Activated effector memory CD4-positive, alpha-beta T cell treated with Interleukin-2 at 50 U/mL for 16 hours (primary cell): ENCODE measurements at regions not wholly inside any gene's neighbourhood (a gene's known extent, or its start where the extent isn't known, plus 50 kb on each side); places are given as distances from the start of the nearest gene placed in this dataset.
A peak's percentile ranks its signal among the peaks of the same experiment; 100 is the strongest.
"Not testable (repeated sequence)": the region's sequence is repeated elsewhere in the genome, so short reads cannot be mapped to it uniquely, and the experiment has no call there.

Experiments
- DNase-seq: peaks from one replicate; pipeline ENCODE4 v3.0.0-alpha.2; 2020

DNA sequence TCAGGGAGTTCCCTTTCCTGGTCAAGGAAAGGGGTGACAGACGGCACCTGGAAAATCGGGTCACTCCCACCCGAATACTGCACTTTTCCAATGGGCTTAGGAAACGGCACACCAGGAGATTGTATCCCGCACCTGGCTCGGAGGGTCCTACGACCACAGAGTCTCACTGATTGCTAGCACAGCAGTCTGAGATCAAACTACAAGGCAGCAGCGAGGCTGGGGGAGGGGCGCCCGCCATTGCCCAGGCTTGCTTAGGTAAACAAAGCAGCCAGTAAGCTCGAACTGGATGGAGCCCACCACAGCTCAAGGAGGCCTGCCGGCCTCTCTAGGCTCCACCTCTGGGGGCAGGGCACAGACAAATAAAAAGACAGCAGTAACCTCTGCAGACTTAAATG lies 389.7 kb downstream of the SRGAP2C start:
- not testable (repeated sequence) for DNase-seq

- DNase-seq, result not testable (repeated sequence)
Measured at GRCh38 chr1:121582898-121583297, 398.1 kb downstream of the SRGAP2C start.

- DNase-seq, result peak; percentile 2
Measured at GRCh38 chr1:121586369-121587229, 401.8 kb downstream of the SRGAP2C start.

- no peak for DNase-seq
Measured at GRCh38 chr1:121587230-121587569, 402.4 kb downstream of the SRGAP2C start.

DNA sequence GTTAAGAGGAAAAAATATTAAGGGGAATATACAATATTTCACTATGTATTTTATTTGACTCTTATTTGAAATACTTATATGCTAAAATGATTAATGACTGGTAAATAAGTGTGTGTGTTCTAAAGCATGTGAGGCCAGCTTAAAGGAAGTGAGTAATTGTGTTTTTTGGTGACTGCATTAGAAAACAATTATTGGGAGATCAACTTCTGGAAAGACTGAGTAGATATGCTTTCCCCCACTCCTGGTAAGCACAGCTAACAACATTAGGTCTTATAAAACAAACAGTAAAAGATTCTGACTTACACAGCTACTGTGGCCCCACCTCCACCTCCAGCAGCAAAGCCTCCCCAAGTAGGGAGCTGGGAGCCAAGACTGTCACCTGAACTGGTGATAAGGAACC lies 403.0 kb downstream of the SRGAP2C start:
- no peak for DNase-seq

GRCh38 chr1:121594096-121594495 lies 409.3 kb downstream of the SRGAP2C start:
- DNase-seq, result no peak

DNA sequence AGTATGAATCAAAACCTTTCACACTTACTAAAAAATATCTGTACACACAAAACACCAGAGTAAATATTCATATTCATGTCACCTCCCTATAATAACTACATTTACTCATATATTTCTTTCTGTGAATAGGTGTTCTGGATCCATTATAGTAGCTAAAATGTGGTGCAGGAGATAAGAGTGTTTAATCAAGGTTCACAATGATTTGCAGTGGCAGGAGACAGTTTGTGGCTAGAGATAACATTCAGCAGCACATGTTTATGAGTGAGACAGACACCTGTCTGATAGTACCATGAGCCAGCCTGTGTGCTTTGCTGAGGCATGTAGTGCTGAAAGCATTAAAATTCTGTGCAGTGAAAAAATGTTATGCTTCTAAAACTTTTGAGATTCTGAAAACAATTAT lies 410.3 kb downstream of the SRGAP2C start:
- no peak for DNase-seq

- DNase-seq, result not testable (repeated sequence)
Measured at GRCh38 chr1:121604843-121605444, 420.2 kb downstream of the SRGAP2C start.

DNA sequence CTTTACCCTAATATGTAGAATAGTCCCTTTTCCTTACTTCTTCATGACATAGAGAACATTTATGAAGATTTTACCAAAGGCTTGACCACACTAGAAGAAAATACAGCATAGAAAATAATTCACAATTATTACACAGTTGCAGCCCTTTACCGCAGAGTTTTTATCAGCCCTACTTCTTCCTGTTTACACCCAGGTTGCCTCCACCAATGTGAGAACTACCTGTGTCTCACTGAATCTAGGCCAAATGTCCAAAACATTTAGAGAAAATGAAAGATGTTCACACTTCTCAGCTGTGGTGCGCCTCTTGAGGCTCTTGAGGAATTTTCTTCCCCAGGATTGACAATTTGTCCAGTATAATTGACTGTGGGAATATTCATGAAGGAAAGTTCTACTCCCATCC lies 422.7 kb downstream of the SRGAP2C start:
- not testable (repeated sequence) for DNase-seq
